NT2/D1 (cell line): ENCODE measurements at regions not wholly inside any gene's neighbourhood (a gene's known extent, or its start where the extent isn't known, plus 50 kb on each side); places are given as distances from the start of the nearest gene placed in this dataset.

Source experiments
- YY1 ChIP-seq: IDR thresholded peaks from 2 replicates; pipeline ENCODE4 v1.6.1; 2011; ENCODE audit not compliant: insufficient read length, insufficient read depth
- ZNF274 ChIP-seq: IDR thresholded peaks from 2 replicates; pipeline ENCODE4 v1.6.1; 2011; ENCODE audit warnings: mild to moderate bottlenecking, low read depth, low read length

DNA sequence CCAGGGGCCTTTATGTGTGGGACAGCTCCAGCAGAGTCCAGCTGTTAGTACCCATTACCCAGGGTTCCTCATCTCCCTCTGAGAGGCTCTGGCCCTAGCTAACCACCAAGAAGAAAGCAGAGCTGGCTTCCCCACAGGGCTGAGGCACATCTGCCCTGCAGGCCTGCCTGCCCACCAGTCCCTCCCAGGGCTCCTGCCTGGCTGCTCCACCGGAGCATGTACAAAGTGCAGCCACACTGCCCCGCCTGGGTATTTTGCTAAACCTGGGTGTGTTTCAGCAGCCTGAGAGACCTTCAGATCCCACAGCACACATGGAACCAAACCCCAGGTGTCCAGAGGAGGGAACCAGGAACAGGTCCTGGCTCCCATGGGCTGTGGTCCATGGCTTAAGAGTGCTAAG, 500.4 kb upstream of the KLHL4 start:
- TF ChIP-seq ZNF274 (no peak), YY1 (no peak)
